Astrocyte (in vitro differentiated cells and primary cell): ENCODE measurements at regions not wholly inside any gene's neighbourhood (a gene's known extent, or its start where the extent isn't known, plus 50 kb on each side); places are given as distances from the start of the nearest gene placed in this dataset.

ENCODE experiments used
- CTCF ChIP-seq: IDR thresholded peaks from 2 replicates; pipeline ENCODE4 v1.5.1; 2011; ENCODE audit warnings: low read depth, mild to moderate bottlenecking, inconsistent platforms, low read length, moderate library complexity; ENCODE audit not compliant: insufficient read depth
- EZH2 ChIP-seq: IDR thresholded peaks from 2 replicates; pipeline ENCODE4 v1.6.1; 2012; ENCODE audit warnings: mild to moderate bottlenecking, low read length, inconsistent platforms; ENCODE audit not compliant: insufficient read depth

GRCh38 chr4:31408121-31408520 lies 688.0 kb downstream of the PCDH7 start:
- TF ChIP-seq EZH2: no peak
- TF ChIP-seq CTCF: no peak
